ENCODE measurements at regions not wholly inside any gene's neighbourhood (a gene's known extent, or its start where the extent isn't known, plus 50 kb on each side); places are given as distances from the start of the nearest gene placed in this dataset.

DNA sequence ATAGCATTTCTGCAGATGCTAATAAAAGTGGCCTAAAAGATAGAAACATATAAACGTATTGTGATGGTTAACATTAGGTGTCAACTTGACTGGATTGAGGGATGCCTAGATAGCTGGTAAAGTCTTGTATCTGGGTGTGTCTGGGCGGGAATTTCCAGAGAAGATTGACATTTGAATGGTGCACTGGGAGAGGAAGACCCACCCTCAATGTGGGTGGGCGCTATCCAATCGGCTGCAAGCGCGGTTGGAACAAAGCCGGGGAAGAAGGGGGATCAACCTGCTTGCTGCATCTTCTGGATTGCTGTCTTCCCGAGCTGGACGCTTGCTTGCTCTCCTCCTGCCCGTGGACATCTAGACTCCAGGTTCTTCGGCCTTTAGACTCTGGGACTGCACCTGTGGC is 114.0 kb upstream of the ZNF644 start:
- TF ChIP-seq, protein P1, sequence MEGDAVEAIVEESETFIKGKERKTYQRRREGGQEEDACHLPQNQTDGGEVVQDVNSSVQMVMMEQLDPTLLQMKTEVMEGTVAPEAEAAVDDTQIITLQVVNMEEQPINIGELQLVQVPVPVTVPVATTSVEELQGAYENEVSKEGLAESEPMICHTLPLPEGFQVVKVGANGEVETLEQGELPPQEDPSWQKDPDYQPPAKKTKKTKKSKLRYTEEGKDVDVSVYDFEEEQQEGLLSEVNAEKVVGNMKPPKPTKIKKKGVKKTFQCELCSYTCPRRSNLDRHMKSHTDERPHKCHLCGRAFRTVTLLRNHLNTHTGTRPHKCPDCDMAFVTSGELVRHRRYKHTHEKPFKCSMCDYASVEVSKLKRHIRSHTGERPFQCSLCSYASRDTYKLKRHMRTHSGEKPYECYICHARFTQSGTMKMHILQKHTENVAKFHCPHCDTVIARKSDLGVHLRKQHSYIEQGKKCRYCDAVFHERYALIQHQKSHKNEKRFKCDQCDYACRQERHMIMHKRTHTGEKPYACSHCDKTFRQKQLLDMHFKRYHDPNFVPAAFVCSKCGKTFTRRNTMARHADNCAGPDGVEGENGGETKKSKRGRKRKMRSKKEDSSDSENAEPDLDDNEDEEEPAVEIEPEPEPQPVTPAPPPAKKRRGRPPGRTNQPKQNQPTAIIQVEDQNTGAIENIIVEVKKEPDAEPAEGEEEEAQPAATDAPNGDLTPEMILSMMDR (conservative IDR thresholded peaks at IDR 0.05): no peak
- H3K27me3 Mint-ChIP-seq (ENCODE audit: low read depth): no peaks in the 10 kb centered on the region
- no peaks in the 10 kb centered on the region for H3K4me1 Mint-ChIP-seq
- H3K9me3 Mint-ChIP-seq: peaks cover 6% of the 10 kb centered on the region
- no peaks in the 10 kb centered on the region for H3K36me3 Mint-ChIP-seq (ENCODE audit: low read depth)
- H3K27ac Mint-ChIP-seq (ENCODE audit: unreplicated experiment): no peak overlapping the region
- no peak for DNase-seq (ENCODE audit: low read depth, low spot score)
- no peak overlapping the region for H3K4me3 Mint-ChIP-seq

DNA sequence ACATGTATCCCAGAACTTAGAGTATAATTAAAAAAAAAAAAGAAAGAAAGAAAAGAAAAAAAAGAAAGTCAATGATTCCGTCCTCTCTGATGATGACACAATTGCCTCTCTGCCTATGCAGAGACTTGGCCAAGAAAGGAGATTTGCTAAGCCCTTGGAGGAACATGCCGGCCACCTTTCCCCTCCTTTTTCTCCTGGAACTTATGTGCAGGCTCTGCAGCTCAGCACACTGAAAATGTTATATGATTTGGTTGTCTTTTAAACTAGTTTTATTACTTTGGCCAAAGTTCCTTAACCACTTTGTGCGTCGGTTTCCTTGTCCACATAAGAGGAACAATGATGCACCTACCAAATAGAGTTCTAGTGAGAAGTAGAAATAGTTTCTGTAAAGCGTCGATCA is 111.4 kb upstream of the ZNF644 start:
- Mint-ChIP-seq H3K4me3 (no peak overlapping the region), H3K36me3 (ENCODE audit: low read depth) (no peaks in the 10 kb centered on the region), H3K4me1 (no peaks in the 10 kb centered on the region), H3K9me3 (peaks cover 6% of the 10 kb centered on the region), H3K27me3 (ENCODE audit: low read depth) (no peaks in the 10 kb centered on the region), H3K27ac (ENCODE audit: unreplicated experiment) (no peak overlapping the region)
- DNase-seq (ENCODE audit: low read depth, low spot score): no peak
- TF ChIP-seq, protein P1 (conservative IDR thresholded peaks at IDR 0.05): no peak

DNA sequence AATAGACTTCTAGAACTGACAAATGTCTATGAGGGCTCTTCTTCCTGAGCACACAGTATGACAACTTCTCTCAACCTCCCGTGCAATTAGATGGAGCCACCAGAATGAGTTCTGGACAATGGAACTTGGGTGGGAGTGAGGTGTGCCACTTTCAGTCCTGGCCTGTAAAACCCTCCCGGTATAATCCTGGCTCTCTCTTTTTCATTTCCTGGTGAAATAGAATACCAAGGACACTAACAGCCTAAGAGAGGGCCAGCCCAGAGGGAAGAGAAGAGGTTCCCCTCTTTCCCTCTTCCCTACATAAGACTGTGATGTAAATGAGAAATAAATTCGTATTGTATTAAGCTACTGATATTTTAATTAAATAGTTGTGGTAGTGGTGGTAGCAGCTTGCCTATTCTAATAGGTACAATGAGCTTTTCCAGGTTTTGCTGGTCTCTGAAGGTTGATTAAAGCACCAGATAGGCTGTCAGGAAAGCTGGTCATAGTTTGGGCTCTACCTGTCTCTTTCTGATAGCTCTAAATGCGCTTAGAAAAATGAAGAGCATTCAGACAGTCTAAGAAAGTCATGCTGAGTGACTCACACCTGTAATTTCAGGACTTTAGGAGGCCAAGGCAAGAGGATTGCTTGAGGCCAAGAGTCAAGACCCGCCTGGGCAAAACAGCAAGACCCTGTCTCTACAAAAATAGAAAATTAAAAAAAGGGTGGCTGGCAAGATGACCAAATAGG is 108.6 kb upstream of the ZNF644 start:
- no peak overlapping the region for H3K27ac Mint-ChIP-seq (ENCODE audit: unreplicated experiment)
- no peak overlapping the region for H3K4me3 Mint-ChIP-seq
- DNase-seq (ENCODE audit: low read depth, low spot score): no peak
- no peaks in the 10 kb centered on the region for H3K36me3 Mint-ChIP-seq (ENCODE audit: low read depth)
- H3K4me1 Mint-ChIP-seq: no peaks in the 10 kb centered on the region
- TF ChIP-seq, protein P1 (conservative IDR thresholded peaks at IDR 0.05): no peak
- H3K9me3 Mint-ChIP-seq: peaks cover 3% of the 10 kb centered on the region
- H3K27me3 Mint-ChIP-seq (ENCODE audit: low read depth): no peaks in the 10 kb centered on the region

DNA sequence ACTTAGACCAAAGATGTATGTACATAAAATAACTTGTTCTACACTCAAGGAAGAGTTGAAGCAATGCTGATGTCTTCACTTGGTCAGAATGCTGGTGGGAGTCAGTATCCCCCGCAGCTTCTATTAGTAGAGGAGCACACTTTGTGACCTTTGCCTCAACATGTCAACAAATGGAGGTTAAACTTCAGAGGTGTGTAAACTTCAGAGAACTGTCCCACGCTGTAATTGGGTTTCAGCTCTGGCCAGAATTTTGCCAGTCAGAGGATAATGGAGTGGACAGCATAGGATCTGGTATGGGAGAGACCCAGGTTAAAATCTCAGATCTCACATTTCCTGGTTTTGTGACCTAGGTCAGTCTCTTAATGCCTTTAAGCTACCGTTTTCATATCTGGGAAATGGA is 107.6 kb upstream of the ZNF644 start:
- DNase-seq (ENCODE audit: low read depth, low spot score): no peak
- no peak overlapping the region for H3K4me3 Mint-ChIP-seq
- H3K27me3 Mint-ChIP-seq (ENCODE audit: low read depth): no peaks in the 10 kb centered on the region
- no peak overlapping the region for H3K27ac Mint-ChIP-seq (ENCODE audit: unreplicated experiment)
- H3K9me3 Mint-ChIP-seq: peaks cover 3% of the 10 kb centered on the region
- TF ChIP-seq, protein P1 (conservative IDR thresholded peaks at IDR 0.05): no peak
- H3K4me1 Mint-ChIP-seq: no peaks in the 10 kb centered on the region
- H3K36me3 Mint-ChIP-seq (ENCODE audit: low read depth): no peaks in the 10 kb centered on the region

DNA sequence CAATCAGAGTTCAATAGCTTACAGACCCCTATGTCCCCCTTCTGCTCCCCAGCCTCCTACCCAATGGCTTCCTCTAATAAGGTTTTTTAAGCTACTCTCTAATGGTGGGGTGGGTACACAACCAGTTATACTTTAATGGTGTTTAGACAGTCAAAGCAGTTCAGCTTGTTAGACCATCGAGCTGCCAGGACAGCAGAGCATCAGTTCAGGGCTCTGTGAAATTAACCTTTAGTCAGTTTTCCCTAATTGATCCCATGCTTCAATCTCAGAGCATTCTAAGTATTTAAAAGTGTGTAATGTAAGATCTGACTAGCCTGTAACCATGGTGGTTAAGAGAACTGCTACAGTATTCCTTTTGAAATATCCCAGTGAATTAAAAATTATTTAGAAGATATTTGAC is 107.2 kb upstream of the ZNF644 start:
- TF ChIP-seq, protein P1 (conservative IDR thresholded peaks at IDR 0.05): no peak
- no peaks in the 10 kb centered on the region for H3K4me1 Mint-ChIP-seq
- DNase-seq (ENCODE audit: low read depth, low spot score): no peak
- H3K9me3 Mint-ChIP-seq: peaks cover 3% of the 10 kb centered on the region
- no peaks in the 10 kb centered on the region for H3K27me3 Mint-ChIP-seq (ENCODE audit: low read depth)
- H3K27ac Mint-ChIP-seq (ENCODE audit: unreplicated experiment): no peak overlapping the region
- no peaks in the 10 kb centered on the region for H3K36me3 Mint-ChIP-seq (ENCODE audit: low read depth)
- no peak overlapping the region for H3K4me3 Mint-ChIP-seq
